GM10266 (cell line): ENCODE measurements at regions not wholly inside any gene's neighbourhood (a gene's known extent, or its start where the extent isn't known, plus 50 kb on each side); places are given as distances from the start of the nearest gene placed in this dataset.
"Not testable (repeated sequence)": the region's sequence is repeated elsewhere in the genome, so short reads cannot be mapped to it uniquely, and the experiment has no call there.

Experiments
- DNase-seq: peaks from one replicate; pipeline ENCODE4 v3.0.0; 2012; ENCODE audit errors: extremely low spot score
- TF ChIP-seq, protein P1 (sequence below): IDR thresholded peaks from 2 replicates; pipeline ENCODE4 v1.5.1; 2012; ENCODE audit warnings: mild to moderate bottlenecking, low read depth; ENCODE audit not compliant: control insufficient read depth, insufficient read depth; ENCODE audit errors: missing control alignments

DNA sequence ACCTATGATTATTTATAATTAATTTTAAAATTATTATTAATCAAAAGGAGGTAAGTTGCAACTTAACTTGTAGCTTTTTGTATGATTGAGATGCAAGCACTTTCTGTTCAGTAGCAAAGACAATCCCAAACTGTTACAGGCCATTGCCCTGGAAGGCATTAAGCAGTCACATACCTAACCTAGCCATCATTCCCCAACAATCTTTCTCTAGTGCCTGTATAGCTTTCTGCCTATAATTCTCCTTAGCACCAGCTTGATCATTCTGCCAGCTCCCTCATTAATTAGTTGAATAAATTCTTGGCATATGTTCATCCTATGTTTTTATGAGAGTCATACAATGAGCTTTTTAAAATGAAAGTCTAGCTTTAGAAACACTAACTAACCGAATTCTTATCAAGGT, 178.9 kb upstream of the TMEM106B start:
- TF ChIP-seq, protein P1, sequence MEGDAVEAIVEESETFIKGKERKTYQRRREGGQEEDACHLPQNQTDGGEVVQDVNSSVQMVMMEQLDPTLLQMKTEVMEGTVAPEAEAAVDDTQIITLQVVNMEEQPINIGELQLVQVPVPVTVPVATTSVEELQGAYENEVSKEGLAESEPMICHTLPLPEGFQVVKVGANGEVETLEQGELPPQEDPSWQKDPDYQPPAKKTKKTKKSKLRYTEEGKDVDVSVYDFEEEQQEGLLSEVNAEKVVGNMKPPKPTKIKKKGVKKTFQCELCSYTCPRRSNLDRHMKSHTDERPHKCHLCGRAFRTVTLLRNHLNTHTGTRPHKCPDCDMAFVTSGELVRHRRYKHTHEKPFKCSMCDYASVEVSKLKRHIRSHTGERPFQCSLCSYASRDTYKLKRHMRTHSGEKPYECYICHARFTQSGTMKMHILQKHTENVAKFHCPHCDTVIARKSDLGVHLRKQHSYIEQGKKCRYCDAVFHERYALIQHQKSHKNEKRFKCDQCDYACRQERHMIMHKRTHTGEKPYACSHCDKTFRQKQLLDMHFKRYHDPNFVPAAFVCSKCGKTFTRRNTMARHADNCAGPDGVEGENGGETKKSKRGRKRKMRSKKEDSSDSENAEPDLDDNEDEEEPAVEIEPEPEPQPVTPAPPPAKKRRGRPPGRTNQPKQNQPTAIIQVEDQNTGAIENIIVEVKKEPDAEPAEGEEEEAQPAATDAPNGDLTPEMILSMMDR = no peak
- no peak for DNase-seq

DNA sequence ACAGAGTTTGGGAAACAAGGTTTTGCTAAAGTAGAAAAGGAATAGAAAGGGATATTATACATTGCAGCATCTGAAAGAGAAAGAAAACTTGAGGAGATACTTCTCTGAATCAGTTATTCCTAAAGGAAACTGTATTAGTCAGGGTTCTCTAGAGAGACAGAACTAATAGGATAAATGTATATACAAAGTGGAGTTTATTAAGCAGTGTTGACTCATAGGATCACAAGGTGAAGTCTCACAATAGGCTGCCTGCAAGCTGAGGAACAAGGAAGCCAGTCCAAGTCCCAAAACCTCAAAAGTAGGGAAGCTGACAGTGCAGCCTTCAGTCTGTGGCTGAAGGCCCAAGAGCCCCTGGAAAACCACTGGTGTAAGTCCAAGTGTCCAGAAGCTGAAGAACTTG, 167.6 kb upstream of the TMEM106B start:
- not testable (repeated sequence) for DNase-seq

DNA sequence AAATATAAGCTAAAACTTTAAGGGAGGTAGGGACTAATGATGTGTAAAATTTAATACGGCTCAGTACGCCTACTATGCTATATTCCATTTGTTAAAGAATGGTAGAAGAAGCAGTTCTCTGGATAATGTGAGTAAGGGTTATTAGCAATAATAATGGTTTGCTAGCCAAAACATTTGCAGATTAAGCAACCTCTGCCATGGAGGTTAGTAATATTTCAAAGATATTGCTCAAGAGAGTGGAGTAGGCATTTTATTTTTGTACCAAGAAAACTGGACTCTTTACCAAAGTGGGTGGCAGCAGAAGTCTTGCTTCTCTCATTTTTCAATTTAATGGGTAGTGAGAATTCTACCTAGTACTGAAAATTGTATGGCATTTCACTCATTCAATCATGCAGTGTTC, 158.9 kb upstream of the TMEM106B start:
- TF ChIP-seq, protein P1 = no peak
- DNase-seq = no peak

DNA sequence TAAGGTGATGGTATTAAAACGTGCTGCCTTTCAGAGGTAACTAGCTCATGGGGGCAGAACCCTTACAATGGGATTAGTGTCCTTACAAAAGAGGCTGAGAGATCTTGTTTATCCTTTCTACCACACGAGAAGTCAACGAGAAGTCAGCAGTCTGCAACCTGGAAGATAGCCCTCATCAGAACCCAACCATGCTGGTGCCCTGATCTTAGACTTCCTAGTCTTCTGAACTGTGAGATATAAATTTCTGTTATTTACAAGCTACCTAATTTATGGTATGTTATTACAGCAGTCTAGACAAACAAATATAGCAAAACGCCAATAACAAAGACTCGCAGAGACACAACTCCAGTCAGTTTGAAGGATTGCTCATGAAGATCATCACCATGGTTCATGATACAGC, 157.5 kb upstream of the TMEM106B start:
- no peak for DNase-seq
- TF ChIP-seq, protein P1 = no peak

DNA sequence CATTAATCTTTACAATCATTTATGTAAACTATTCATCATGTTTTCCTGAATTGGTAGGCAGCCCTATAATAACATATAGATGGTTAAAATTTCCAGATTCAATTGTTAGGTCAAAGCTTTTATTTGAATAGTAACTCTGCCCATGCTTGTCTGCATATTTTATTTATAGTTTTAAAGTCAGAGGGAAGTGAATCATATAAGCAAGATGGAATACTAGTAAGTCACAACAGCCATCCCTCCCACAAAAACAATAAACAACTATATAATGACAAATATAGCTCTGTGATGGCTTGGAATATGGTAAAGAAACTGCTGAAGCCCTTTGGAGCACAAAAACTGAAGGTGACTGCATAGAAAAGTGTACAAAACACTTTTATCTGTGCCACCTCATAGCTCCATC, 156.3 kb upstream of the TMEM106B start:
- TF ChIP-seq, protein P1 = no peak
- DNase-seq = no peak

DNA sequence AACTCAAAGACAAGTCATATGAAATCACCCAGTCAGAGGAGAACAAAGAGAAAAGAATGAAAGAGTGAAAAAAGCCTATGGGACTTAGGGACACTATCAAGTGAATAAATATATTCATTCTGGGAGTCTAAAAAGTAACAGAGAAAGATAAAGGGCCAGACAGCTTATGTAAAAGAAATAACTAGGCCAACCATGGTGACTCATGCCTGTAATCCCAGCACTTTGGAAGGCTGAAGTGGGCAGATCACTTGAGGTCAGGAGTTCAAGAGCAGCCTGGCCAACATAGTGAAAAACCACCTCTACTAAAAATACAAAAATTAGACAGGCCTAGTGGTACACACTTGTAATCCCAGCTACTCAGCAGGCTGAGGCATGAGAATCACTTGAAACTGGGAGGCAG, 154.7 kb upstream of the TMEM106B start:
- DNase-seq = no peak
- TF ChIP-seq, protein P1 = no peak

DNA sequence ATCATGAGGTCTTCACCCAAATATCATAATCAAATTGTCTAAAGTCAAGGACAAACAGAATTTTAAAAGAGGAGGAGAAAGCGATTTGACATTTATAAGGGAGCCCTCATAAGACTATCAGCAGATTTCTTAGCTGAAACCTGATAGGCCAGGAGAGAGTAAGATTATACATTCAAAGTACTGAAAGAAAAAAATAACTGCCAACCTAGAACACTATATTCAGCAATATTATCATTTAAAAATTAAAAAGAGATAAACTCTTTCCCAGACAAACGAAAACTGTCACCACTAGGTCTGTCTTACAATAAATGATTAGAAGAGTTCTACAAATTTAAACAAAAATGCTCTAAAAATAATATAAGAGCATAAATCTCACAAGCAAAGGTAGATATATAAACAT, 154.1 kb upstream of the TMEM106B start:
- TF ChIP-seq, protein P1 = no peak
- no peak for DNase-seq

DNA sequence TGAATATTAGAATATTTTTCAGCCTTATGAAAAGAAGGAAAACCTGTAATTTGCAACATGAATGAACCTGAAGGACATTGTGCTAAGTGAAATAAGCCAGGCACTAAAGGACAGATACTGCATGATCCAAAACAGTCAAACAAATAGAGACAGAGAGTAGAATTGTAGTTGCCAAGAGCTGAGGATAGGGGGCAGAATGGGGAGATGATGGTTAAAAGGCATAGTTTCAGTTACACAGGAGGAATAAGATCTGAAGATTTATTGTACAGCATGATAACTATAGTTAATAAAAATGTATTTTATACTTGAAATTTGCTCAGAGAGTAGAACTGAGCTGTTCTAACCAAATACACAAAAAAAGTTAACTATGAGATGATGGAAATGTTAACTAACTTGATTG, 149.0 kb upstream of the TMEM106B start:
- TF ChIP-seq, protein P1 = no peak
- DNase-seq = no peak
